ENCODE measurements at regions not wholly inside any gene's neighbourhood (a gene's known extent, or its start where the extent isn't known, plus 50 kb on each side); places are given as distances from the start of the nearest gene placed in this dataset.
"Not testable (repeated sequence)": the region's sequence is repeated elsewhere in the genome, so short reads cannot be mapped to it uniquely, and the experiment has no call there.

GRCh38 chr16:63653044-63653839, 1468.6 kb downstream of the CDH11 start:
- no peaks in the 10 kb centered on the region for H3K27me3 Mint-ChIP-seq
- H3K4me1 Mint-ChIP-seq: no peaks in the 10 kb centered on the region
- no peak overlapping the region for H3K4me3 Mint-ChIP-seq
- DNase-seq: no peak
- H3K36me3 Mint-ChIP-seq: no peaks in the 10 kb centered on the region
- CTCF ChIA-PET: no interaction called here
- no peak for ATAC-seq
- H3K27ac Mint-ChIP-seq: no peak overlapping the region
- peaks cover 10% of the 10 kb centered on the region for H3K9me3 Mint-ChIP-seq (ENCODE audit: low read depth)

DNA sequence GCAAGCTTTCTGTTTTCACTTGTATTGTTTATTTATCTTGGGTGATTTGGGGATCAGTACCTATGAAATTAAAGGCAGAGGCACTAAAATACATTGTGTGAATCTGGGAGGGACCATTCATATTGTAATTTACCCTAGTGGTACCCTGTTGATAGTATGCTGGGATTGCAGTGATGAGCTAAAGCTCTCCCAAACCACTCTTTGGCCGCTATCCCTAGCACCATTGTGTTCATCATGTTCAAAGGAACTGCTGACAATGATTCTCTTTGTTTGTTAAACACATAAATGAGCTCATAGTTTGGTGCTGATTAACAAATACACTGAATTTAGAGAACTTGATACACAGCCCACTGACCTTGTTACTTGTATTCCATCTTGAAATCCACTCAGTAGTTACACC, 1469.8 kb downstream of the CDH11 start:
- H3K9me3 Mint-ChIP-seq (ENCODE audit: low read depth): peaks cover 12% of the 10 kb centered on the region
- no peak overlapping the region for H3K4me3 Mint-ChIP-seq
- DNase-seq (no peak), ATAC-seq (no peak)
- H3K36me3 Mint-ChIP-seq: no peaks in the 10 kb centered on the region
- CTCF ChIA-PET: no interaction called here
- H3K27me3 Mint-ChIP-seq: no peaks in the 10 kb centered on the region
- no peaks in the 10 kb centered on the region for H3K4me1 Mint-ChIP-seq
- H3K27ac Mint-ChIP-seq: no peak overlapping the region

DNA sequence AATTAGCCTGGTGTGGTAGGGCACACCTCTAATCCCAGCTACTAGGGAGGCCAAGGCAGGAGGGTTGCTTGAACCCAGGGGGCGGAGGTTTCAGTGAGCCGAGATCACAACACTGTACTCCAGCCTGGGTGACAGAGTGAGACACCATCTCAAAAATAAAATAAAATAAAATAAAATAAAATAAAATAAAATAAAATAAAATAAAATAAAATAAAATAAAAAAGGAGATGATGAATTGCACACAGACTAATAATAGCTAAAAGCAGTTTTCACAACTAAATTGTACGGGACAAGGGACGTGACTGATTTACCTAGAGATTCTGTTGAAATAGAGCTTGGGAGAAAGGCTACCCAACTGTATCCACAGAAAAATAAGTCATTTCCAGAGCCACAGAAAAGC, 1471.3 kb downstream of the CDH11 start:
- no peak for DNase-seq
- peaks cover 16% of the 10 kb centered on the region for H3K9me3 Mint-ChIP-seq (ENCODE audit: low read depth)
- no peak overlapping the region for H3K4me3 Mint-ChIP-seq
- no peak overlapping the region for H3K27ac Mint-ChIP-seq
- no peaks in the 10 kb centered on the region for H3K36me3 Mint-ChIP-seq
- ATAC-seq: no peak
- H3K4me1 Mint-ChIP-seq: no peaks in the 10 kb centered on the region
- CTCF ChIA-PET: no interaction called here
- no peaks in the 10 kb centered on the region for H3K27me3 Mint-ChIP-seq

DNA sequence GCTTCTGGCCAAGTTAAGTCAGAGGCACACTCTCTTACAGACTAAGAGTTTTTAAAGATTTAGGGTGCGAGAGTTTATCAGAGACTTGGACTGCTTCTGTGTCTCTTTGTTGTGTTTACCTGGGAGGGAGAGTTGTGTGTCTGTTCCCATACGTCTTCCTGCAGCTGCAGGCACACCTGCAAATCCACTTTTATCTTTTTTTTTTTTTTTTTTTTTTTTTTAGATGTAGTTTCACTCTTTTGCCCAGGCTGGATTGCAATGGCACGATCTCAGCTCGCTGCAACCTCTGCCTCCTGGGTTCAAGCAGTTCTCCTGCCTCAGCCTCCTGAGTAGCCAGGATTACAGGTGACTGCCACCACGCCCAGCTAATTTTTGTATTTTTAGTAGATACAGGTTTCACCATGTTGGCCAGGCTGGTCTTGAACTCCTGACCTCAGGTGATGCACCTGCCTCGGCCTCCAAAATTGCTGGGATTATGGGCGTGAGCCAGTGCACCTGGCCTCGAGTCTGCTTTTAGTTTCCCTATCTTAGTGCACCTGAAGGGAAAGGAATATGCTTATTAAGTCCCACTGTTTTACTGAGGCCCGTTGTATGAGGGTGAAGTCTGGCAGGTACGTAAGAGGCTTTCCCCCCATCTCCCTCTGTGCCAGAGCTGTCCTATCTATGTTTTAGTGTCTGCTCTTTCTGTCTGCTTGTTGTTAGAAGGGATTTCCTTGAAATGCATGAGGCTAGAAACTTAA, 1488.0 kb downstream of the CDH11 start:
- H3K27me3 Mint-ChIP-seq, ATAC-seq, H3K4me3 Mint-ChIP-seq, H3K36me3 Mint-ChIP-seq, DNase-seq, H3K4me1 Mint-ChIP-seq, CTCF ChIA-PET, H3K27ac Mint-ChIP-seq: not testable (repeated sequence)
- peaks cover 12% of the 10 kb centered on the region for H3K9me3 Mint-ChIP-seq (ENCODE audit: low read depth)

DNA sequence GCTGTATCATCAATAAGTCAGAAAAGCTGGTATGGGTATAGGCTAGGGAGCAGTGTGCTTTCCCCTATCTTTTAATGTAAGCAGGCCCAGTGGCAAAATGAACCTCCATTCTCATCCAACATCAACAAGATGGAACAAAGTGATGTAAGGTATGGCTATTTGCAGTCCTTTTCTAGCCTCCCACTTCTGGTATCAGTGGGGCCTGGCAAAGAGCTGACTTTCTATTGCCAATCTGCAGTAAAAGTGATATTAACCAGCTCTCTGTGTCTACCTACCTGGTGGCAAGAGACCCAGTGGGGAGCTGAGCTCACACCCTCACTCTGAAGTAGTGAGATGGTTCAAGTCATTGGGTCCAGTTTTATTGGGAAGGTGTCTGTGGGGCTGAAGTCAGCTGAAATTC, 1492.6 kb downstream of the CDH11 start:
- no peaks in the 10 kb centered on the region for H3K36me3 Mint-ChIP-seq
- CTCF ChIA-PET: no interaction called here
- no peaks in the 10 kb centered on the region for H3K27me3 Mint-ChIP-seq
- H3K4me3 Mint-ChIP-seq: no peak overlapping the region
- no peak for DNase-seq
- H3K4me1 Mint-ChIP-seq: no peaks in the 10 kb centered on the region
- peaks cover 9% of the 10 kb centered on the region for H3K9me3 Mint-ChIP-seq (ENCODE audit: low read depth)
- no peak for ATAC-seq
- no peak overlapping the region for H3K27ac Mint-ChIP-seq

DNA sequence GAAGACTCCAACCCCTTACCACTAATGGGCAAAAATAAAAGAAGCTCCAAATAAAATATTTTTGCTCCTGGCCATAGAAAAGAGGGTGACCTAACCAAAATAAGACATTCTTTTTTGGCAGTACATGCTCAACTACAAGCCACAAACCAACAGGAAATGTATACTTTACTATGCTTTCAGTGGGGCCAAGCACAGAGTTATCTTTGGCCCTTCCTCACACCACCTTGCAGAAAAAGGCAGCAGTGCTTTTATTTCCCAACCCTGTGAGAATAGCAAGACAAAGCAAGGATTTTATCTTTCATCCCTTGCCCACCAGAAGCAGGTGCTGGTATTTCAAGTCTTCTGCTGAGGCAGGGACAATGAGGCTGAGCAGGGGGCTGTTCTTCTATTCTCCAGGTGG, 1493.1 kb downstream of the CDH11 start:
- Mint-ChIP-seq H3K4me3 (no peak overlapping the region), H3K4me1 (no peaks in the 10 kb centered on the region), H3K36me3 (no peaks in the 10 kb centered on the region), H3K27ac (no peak overlapping the region), H3K9me3 (ENCODE audit: low read depth) (peaks cover 8% of the 10 kb centered on the region), H3K27me3 (no peaks in the 10 kb centered on the region)
- DNase-seq (no peak), ATAC-seq (no peak)
- CTCF ChIA-PET: no interaction called here

DNA sequence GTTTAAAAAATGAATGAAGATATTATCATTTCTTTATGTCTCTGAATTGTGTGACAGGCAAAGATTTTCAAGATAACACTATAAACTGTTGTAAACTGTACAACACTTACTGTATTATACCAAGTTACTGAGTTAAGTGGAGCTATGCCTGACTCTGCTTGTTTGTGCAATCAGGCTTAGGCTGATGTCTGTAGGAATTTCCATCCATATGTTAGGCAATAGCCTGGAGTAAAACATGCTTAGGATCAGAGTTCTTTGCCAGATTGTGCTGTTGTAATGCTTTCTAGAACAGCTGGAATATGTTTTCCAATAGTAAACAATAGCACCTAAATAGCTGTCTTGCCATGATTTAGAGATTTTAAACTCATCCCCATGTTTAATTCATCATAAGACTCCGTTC, 1496.7 kb downstream of the CDH11 start:
- ATAC-seq (no peak), DNase-seq (no peak)
- CTCF ChIA-PET: no interaction called here
- Mint-ChIP-seq H3K9me3 (ENCODE audit: low read depth) (peaks cover 8% of the 10 kb centered on the region), H3K27me3 (no peaks in the 10 kb centered on the region), H3K36me3 (no peaks in the 10 kb centered on the region), H3K27ac (no peak overlapping the region), H3K4me3 (no peak overlapping the region), H3K4me1 (no peaks in the 10 kb centered on the region)

GRCh38 chr16:63623551-63624039, 1498.3 kb downstream of the CDH11 start:
- Mint-ChIP-seq H3K27ac (no peak overlapping the region), H3K9me3 (ENCODE audit: low read depth) (peaks cover 10% of the 10 kb centered on the region), H3K4me1 (no peaks in the 10 kb centered on the region), H3K27me3 (no peaks in the 10 kb centered on the region), H3K4me3 (no peak overlapping the region), H3K36me3 (no peaks in the 10 kb centered on the region)
- CTCF ChIA-PET: no interaction called here
- ATAC-seq (no peak), DNase-seq (no peak)

DNA sequence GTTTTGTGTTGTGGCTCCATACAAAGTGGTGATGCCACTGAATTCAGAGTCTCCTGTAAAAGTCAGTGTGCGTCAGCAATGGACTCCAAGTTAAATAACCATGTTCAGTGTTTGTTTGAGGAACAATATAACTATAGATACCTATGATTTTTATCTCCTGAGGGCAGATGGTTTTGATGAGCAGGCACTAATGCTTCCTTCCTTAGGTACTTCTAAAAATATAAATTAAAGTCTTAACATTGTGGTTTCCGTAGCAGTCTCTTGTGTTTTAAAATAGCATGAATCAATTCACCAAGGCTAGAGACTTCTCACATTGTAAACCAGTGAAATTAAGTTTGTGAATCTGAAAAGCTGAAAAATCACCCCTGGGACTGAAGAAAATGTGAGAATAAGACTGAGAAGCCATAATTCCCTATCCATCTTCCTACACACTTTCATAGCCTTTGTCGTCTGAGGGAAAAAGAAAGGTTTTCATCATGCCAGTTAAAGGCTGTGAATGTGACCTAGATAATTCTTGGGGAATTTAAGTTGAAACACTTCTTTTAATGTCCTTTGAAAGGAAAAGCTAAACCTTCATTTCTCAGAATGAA, 1502.9 kb downstream of the CDH11 start:
- no peaks in the 10 kb centered on the region for H3K36me3 Mint-ChIP-seq
- DNase-seq (no peak), ATAC-seq (no peak)
- no peak overlapping the region for H3K4me3 Mint-ChIP-seq
- no peak overlapping the region for H3K27ac Mint-ChIP-seq
- no peaks in the 10 kb centered on the region for H3K4me1 Mint-ChIP-seq
- CTCF ChIA-PET: no interaction called here
- H3K9me3 Mint-ChIP-seq (ENCODE audit: low read depth): peaks cover 3% of the 10 kb centered on the region
- no peaks in the 10 kb centered on the region for H3K27me3 Mint-ChIP-seq

GRCh38 chr16:63617990-63618763, 1503.7 kb downstream of the CDH11 start:
- Mint-ChIP-seq H3K27ac (no peak overlapping the region), H3K4me1 (no peaks in the 10 kb centered on the region), H3K36me3 (no peaks in the 10 kb centered on the region), H3K4me3 (no peak overlapping the region), H3K9me3 (ENCODE audit: low read depth) (peaks cover 9% of the 10 kb centered on the region), H3K27me3 (no peaks in the 10 kb centered on the region)
- ATAC-seq: no peak
- no peak for DNase-seq
- CTCF ChIA-PET: no interaction called here

- no peak overlapping the region for H3K27ac Mint-ChIP-seq
- H3K4me3 Mint-ChIP-seq: no peak overlapping the region
- no peaks in the 10 kb centered on the region for H3K36me3 Mint-ChIP-seq
- peaks cover 13% of the 10 kb centered on the region for H3K9me3 Mint-ChIP-seq (ENCODE audit: low read depth)
- no peaks in the 10 kb centered on the region for H3K27me3 Mint-ChIP-seq
- CTCF ChIA-PET: no interaction called here
- ATAC-seq (no peak), DNase-seq (no peak)
- no peaks in the 10 kb centered on the region for H3K4me1 Mint-ChIP-seq
These were observed 1504.5 kb downstream of the CDH11 start for GRCh38 chr16:63617047-63617989.

DNA sequence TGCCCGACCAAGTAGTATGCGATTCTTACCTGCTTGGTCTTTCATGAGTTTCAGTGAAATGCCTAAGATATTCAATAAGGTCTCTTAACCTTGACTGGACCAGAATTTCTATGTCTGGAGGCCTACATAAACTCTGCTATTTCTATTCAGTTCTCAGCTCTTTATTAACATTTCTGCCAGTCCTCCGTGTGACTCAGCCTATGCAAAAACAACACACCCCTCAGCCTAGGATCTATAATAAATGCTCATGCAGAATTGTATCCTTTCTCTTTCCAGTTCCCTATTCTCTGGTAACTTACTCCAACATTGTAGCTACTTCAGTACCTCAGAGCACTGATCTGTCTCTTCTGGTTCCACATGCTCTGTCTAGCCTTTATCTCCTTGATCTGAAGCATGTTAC, 1507.4 kb downstream of the CDH11 start:
- no peak for ATAC-seq
- H3K27me3 Mint-ChIP-seq: no peaks in the 10 kb centered on the region
- H3K4me1 Mint-ChIP-seq: no peaks in the 10 kb centered on the region
- H3K9me3 Mint-ChIP-seq (ENCODE audit: low read depth): peaks cover 16% of the 10 kb centered on the region
- no peak overlapping the region for H3K27ac Mint-ChIP-seq
- no peak overlapping the region for H3K4me3 Mint-ChIP-seq
- DNase-seq: no peak
- H3K36me3 Mint-ChIP-seq: no peaks in the 10 kb centered on the region
- CTCF ChIA-PET: interaction anchor here (0.6 kb wide), 1 partner anchor 19 kb away, joined by 3 read pairs; no protein-coding TSS in a partner anchor
